Endothelial cell (in vitro differentiated cells): ENCODE measurements at regions not wholly inside any gene's neighbourhood (a gene's known extent, or its start where the extent isn't known, plus 50 kb on each side); places are given as distances from the start of the nearest gene placed in this dataset.

Experiments
- DNase-seq: peaks from one replicate; pipeline ENCODE4 v3.0.0; 2021; ENCODE audit warnings: low spot score
- H3K27ac Mint-ChIP-seq: one replicate; pipeline ENCODE4 v1.8.0; 2021; ENCODE audit warnings: mixed read lengths, inconsistent platforms; ENCODE audit not compliant: unreplicated experiment
- H3K27me3 Mint-ChIP-seq: one replicate; pipeline ENCODE4 v1.8.0; 2021; ENCODE audit warnings: mild to moderate bottlenecking, moderate library complexity, mixed read lengths, inconsistent platforms; ENCODE audit not compliant: unreplicated experiment
- H3K36me3 Mint-ChIP-seq: one replicate; pipeline ENCODE4 v1.8.0; 2021; ENCODE audit warnings: mild to moderate bottlenecking, low read depth, mixed read lengths, inconsistent platforms; ENCODE audit not compliant: unreplicated experiment
- H3K4me1 Mint-ChIP-seq: one replicate; pipeline ENCODE4 v1.8.0; 2021; ENCODE audit warnings: mild to moderate bottlenecking, mixed read lengths, inconsistent platforms; ENCODE audit not compliant: unreplicated experiment
- H3K4me3 Mint-ChIP-seq: one replicate; pipeline ENCODE4 v1.8.0; 2021; ENCODE audit warnings: mild to moderate bottlenecking, mixed read lengths, inconsistent platforms; ENCODE audit not compliant: unreplicated experiment
- H3K9me3 Mint-ChIP-seq: one replicate; pipeline ENCODE4 v1.8.0; 2021; ENCODE audit warnings: mixed read lengths, inconsistent platforms; ENCODE audit not compliant: unreplicated experiment
- TF ChIP-seq, protein P1 (sequence below): fragments of 200-600 bp; sonication (generic); IDR thresholded peaks from one replicate; pipeline ENCODE4 v1.5.0; 2021; ENCODE audit warnings: antibody characterized with exemption; ENCODE audit not compliant: unreplicated experiment

DNA sequence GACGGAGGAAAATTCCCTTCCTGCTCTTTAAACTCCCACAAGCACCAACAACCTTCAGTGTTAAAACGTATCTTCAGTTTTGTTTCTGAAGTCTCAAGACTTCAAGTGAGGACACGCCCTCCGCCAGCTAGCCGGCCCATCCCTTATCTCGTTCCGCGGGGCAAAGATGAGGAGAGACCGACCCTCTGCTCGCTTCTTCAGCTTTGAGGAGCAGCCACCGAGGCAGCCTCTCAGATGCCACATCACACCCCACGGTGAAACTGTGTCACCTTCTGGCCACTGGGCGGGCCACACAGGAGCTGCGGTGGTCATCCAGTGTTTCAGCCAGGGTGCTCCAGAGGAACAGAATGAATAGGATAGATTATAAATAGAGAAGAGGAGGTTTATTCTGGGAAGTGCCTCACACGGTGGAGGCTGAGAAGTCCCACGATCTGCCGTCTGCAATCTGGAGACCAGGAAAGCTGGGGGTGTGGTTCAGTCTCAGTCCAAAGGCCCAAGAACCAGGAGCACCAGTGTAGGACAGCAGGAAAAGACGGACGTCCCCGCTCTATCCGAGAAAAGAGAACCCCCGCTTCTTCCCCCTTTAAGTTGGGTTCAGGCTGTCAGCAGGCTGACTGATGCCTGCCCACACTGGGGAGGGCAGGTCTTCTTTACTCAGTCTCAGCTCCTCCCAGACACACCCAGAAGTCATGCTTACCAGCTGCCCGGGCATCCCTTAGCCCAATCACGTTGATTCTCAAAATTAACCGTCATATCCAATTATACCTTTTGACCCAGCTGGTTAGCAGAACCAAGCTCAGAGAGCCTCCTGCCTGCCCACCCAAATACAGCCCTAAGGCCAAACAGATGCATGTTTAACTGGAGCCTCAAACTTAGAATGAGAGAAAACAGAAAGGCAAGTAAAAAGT, 399.7 kb upstream of the ID2 start:
- Mint-ChIP-seq H3K27ac (peak overlapping the region; percentile 28), H3K27me3 (no peaks in the 10 kb centered on the region), H3K9me3 (no peaks in the 10 kb centered on the region), H3K36me3 (no peaks in the 10 kb centered on the region), H3K4me1 (no peaks in the 10 kb centered on the region), H3K4me3 (no peak overlapping the region)
- DNase-seq = no peak
- TF ChIP-seq, protein P1, sequence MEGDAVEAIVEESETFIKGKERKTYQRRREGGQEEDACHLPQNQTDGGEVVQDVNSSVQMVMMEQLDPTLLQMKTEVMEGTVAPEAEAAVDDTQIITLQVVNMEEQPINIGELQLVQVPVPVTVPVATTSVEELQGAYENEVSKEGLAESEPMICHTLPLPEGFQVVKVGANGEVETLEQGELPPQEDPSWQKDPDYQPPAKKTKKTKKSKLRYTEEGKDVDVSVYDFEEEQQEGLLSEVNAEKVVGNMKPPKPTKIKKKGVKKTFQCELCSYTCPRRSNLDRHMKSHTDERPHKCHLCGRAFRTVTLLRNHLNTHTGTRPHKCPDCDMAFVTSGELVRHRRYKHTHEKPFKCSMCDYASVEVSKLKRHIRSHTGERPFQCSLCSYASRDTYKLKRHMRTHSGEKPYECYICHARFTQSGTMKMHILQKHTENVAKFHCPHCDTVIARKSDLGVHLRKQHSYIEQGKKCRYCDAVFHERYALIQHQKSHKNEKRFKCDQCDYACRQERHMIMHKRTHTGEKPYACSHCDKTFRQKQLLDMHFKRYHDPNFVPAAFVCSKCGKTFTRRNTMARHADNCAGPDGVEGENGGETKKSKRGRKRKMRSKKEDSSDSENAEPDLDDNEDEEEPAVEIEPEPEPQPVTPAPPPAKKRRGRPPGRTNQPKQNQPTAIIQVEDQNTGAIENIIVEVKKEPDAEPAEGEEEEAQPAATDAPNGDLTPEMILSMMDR = no peak

DNA sequence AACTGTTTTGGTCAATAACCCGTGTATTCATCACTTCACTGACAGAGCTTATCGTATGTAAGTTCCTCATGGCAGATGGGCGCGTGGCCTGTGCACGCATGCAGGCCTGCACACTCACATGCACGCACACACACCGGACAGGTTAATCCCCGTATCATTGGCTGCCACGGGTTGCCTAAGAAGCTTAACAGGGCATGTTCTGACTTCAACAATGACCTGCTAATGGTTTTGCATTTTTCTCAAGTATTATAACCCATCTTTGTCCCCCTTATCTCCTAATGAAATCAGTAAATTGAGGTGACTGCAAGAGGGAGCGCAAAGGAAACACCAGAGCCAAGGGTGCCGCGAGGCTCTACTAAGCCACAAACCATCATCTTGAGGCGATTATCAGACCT, 399.0 kb upstream of the ID2 start:
- H3K27me3 Mint-ChIP-seq = no peaks in the 10 kb centered on the region
- no peaks in the 10 kb centered on the region for H3K36me3 Mint-ChIP-seq
- no peak overlapping the region for H3K4me3 Mint-ChIP-seq
- no peak overlapping the region for H3K27ac Mint-ChIP-seq
- DNase-seq = no peak
- H3K9me3 Mint-ChIP-seq = no peaks in the 10 kb centered on the region
- no peaks in the 10 kb centered on the region for H3K4me1 Mint-ChIP-seq
- TF ChIP-seq, protein P1 = no peak

DNA sequence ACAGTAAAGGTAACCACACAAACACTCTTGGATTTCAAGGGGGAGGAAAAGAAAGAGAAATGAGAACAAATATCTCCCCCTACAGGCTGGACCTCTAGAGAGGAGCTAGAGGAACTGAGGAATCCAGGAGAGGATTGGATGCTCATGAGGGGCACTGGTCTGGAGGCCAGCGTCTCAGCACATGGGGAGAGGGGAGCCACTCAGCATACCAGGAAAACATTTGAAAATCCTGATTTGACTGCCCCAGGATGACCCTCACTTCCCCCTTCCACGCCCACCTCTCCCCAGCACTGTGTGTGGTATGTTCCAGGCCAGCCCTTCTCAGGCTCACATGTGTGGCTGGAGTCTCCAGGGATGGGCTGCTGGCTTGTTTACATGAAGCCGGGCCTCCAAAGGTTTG, 396.8 kb upstream of the ID2 start:
- Mint-ChIP-seq H3K4me3 (no peak overlapping the region), H3K27ac (no peak overlapping the region), H3K9me3 (no peaks in the 10 kb centered on the region), H3K4me1 (no peaks in the 10 kb centered on the region), H3K36me3 (no peaks in the 10 kb centered on the region), H3K27me3 (no peaks in the 10 kb centered on the region)
- DNase-seq = no peak
- TF ChIP-seq, protein P1 = no peak

DNA sequence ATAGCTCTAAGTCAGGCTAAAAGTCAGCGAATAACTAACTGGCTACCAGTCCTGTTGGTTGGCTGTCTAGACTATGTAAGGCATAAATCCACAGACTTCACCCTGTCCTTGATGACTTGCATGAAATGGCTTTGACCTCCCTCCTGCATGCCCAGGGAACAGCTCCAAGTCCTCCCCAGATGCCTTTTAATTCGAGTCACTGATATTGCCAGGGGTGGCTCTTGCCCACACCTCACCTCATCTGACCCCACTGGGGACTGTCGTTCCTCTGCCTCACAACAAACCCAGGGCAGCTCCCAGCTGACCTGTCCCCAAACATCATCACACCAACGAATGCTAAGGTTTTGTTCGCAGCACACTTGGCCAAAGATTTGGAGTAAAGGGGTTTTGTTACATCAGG, 396.0 kb upstream of the ID2 start:
- H3K27ac Mint-ChIP-seq = no peak overlapping the region
- H3K27me3 Mint-ChIP-seq = no peaks in the 10 kb centered on the region
- H3K36me3 Mint-ChIP-seq = no peaks in the 10 kb centered on the region
- TF ChIP-seq, protein P1 = no peak
- no peaks in the 10 kb centered on the region for H3K4me1 Mint-ChIP-seq
- H3K4me3 Mint-ChIP-seq = no peak overlapping the region
- H3K9me3 Mint-ChIP-seq = no peaks in the 10 kb centered on the region
- no peak for DNase-seq

DNA sequence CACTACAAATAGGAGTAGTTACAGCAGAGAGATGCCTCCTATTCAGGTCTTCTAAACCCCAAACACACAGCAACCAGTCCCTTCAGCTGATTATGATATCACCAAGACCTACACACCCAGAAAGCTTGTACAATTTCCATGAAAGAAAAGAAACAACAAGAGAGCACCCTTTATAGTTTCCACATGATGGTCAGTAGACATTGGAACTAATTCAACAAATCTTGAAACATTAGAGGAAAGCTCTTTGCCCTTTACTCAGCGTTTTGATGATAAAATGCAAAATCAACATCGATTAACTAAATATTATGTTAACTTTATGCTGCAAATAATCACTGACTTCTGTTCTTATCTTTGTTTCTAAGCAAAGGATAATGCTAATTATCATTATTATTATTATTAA, 393.6 kb upstream of the ID2 start:
- no peak overlapping the region for H3K27ac Mint-ChIP-seq
- no peak for DNase-seq
- no peaks in the 10 kb centered on the region for H3K36me3 Mint-ChIP-seq
- H3K4me1 Mint-ChIP-seq = no peaks in the 10 kb centered on the region
- no peaks in the 10 kb centered on the region for H3K27me3 Mint-ChIP-seq
- H3K4me3 Mint-ChIP-seq = no peak overlapping the region
- no peaks in the 10 kb centered on the region for H3K9me3 Mint-ChIP-seq
- TF ChIP-seq, protein P1 = no peak
